HG03571 (cell line): ENCODE measurements at regions not wholly inside any gene's neighbourhood (a gene's known extent, or its start where the extent isn't known, plus 50 kb on each side); places are given as distances from the start of the nearest gene placed in this dataset.

ENCODE experiments used
- ATAC-seq: cut with Tn5 transposase; IDR thresholded peaks from one replicate; pipeline ENCODE4 v1.9.1; 2021; ENCODE audit not compliant: unreplicated experiment

DNA sequence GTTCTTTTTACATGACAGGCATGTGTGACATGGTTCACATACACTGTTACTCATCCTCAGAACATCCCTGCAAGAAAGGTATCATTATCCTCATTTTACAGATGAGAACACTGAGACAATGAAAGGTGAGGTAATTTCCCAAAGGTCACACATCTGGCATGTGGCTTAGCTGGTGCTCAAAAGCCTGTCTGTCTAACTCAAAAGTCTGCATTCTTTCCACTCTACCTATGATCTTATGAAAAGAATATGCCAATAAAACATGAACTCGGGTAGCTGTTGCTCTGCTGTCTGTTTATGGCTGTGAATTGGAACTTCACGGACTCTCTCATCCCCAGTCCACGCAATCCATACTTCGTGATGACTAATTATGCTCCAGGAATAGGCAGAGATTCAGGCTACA lies 79.0 kb upstream of the ODAD2 start:
- no peak for ATAC-seq

DNA sequence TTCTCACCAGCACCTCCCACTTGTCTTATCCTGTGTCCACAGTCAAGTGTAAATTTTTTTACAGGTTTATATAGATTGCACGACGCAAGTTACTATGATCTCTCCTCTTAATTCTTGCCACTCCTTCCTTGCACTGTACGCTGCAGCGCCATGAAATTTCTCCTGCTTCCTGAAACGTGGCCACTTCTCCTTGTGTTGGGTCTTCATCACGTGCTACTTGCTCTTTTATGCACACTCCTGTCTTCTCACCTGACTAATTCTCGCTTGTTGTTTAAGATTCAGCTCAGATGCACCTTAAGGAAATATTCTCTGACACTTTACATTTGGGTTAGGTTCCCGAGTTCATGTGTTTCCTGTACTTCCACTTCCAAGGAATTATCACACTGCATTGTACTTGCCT lies 76.5 kb upstream of the ODAD2 start:
- no peak for ATAC-seq

- no peak for ATAC-seq
Observed at GRCh38 chr10:28072573-28072972, 73.7 kb upstream of the ODAD2 start.

GRCh38 chr10:28060031-28060607 lies 61.2 kb upstream of the ODAD2 start:
- ATAC-seq: no peak

- no peak for ATAC-seq
Observed at GRCh38 chr10:28058746-28059145, 59.9 kb upstream of the ODAD2 start.

DNA sequence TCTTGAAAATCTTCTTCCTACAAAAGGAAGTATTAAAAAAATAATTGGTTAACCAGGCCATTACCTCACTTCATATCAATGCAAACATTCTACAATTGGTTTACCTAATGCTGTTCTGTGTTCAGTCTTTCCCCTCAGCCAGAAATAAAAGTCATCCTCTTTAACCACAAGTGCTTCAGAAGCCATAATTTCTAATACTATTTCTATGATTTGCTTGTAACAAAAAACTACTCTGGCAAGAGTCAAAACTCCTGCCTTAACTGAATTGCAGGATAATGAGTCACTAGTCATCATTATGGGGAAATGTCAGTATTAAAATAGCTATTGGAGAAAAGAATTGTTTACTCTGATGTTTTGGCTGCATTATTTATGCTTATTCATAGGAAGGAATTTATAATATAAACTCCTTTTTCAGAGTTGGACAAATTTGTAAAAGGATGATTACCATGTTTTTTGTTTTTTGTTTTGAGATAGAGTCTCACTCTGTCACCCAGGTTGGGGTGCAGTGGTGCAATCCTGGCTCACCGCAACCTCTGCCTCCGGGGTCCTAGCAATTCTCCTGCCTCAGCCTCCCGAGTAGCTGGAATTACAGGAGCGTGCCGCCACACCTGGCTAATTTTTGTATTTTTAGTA lies 55.5 kb upstream of the ODAD2 start:
- no peak for ATAC-seq

DNA sequence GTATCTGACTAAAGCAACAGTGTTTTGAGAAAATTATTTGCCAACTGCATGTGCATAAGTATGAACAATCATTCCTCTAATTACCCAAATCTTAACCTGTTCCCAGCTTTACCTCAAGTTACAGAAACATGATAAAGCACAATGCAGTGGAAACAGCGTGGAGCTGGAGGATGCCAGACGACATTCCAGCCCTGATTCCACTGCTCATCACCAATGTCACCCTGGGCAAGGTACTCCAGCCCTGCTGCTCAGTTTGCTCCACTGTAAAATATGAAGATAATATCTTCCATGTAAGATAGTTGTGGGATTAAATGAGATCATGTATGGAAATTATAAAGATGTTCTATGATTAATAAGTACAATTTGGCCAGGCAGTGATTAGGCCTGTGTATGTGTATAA lies 50.4 kb upstream of the ODAD2 start:
- ATAC-seq: no peak
